Trophoblast cell (in vitro differentiated cells and primary cell): ENCODE measurements at regions not wholly inside any gene's neighbourhood (a gene's known extent, or its start where the extent isn't known, plus 50 kb on each side); places are given as distances from the start of the nearest gene placed in this dataset.

Experiments
- DNase-seq, 2 donors: peaks; one replicate each; pipeline ENCODE4 v3.0.0-alpha.2; 2016
- H2AFZ ChIP-seq: 2 replicates; pipeline ENCODE4 v1.6.1; 2013; ENCODE audit warnings: low read length, moderate library complexity, mild to moderate bottlenecking; ENCODE audit not compliant: insufficient read depth, poor library complexity
- H2AK5ac ChIP-seq: 2 replicates; pipeline ENCODE4 v1.6.1; 2013; ENCODE audit warnings: mild to moderate bottlenecking, low read length
- H2BK120ac ChIP-seq: 2 replicates; pipeline ENCODE4 v1.6.1; 2013; ENCODE audit warnings: low read length, mild to moderate bottlenecking, moderate library complexity; ENCODE audit not compliant: insufficient read depth, poor library complexity
- H2BK12ac ChIP-seq: 2 replicates; pipeline ENCODE4 v1.6.1; 2013; ENCODE audit warnings: mild to moderate bottlenecking, low read length, moderate library complexity
- H2BK5ac ChIP-seq: 2 replicates; pipeline ENCODE4 v1.6.1; 2013; ENCODE audit warnings: low read length, low read depth, moderate library complexity, mild to moderate bottlenecking; ENCODE audit not compliant: poor library complexity
- H3K14ac ChIP-seq: 2 replicates; pipeline ENCODE4 v1.6.1; 2013; ENCODE audit warnings: mild to moderate bottlenecking, low read length
- H3K18ac ChIP-seq: 2 replicates; pipeline ENCODE4 v1.6.1; 2013; ENCODE audit warnings: mild to moderate bottlenecking, low read length
- H3K23ac ChIP-seq: 2 replicates; pipeline ENCODE4 v1.6.1; 2013; ENCODE audit warnings: low read length
- H3K27ac ChIP-seq: 2 replicates; pipeline ENCODE4 v1.5.1; 2013; ENCODE audit warnings: low read depth, mild to moderate bottlenecking, inconsistent platforms, low read length, moderate library complexity
- H3K27me3 ChIP-seq: 2 replicates; pipeline ENCODE4 v1.6.1; 2013; ENCODE audit warnings: inconsistent platforms, mild to moderate bottlenecking, low read length, moderate library complexity; ENCODE audit not compliant: insufficient read depth
- H3K36me3 ChIP-seq, 2 experiments: 1 replicate in 1 of 2; 2 replicates in 1 of 2; pipeline ENCODE4 v1.6.1; 2013; ENCODE audit warnings: low read length in 2 of 2, mild to moderate bottlenecking in 2 of 2, moderate library complexity in 1 of 2; ENCODE audit not compliant: insufficient read depth in 2 of 2, control insufficient read depth in 1 of 2
- H3K4ac ChIP-seq: 2 replicates; pipeline ENCODE4 v1.6.1; 2013; ENCODE audit warnings: low read depth, mild to moderate bottlenecking, low read length, moderate library complexity
- H3K4me1 ChIP-seq, 2 experiments: 1 replicate in 1 of 2; 2 replicates in 1 of 2; pipeline ENCODE4 v1.6.1; 2013; ENCODE audit warnings: low read length in 2 of 2, mild to moderate bottlenecking in 2 of 2, moderate library complexity in 1 of 2; ENCODE audit not compliant: insufficient read depth in 2 of 2, control insufficient read depth in 1 of 2
- H3K4me2 ChIP-seq: 2 replicates; pipeline ENCODE4 v1.6.1; 2013; ENCODE audit warnings: inconsistent platforms, mild to moderate bottlenecking, low read length, moderate library complexity
- H3K4me3 ChIP-seq: 2 replicates; pipeline ENCODE4 v1.5.1; 2013; ENCODE audit warnings: mild to moderate bottlenecking, low read depth, low read length, inconsistent platforms
- H3K79me1 ChIP-seq: one replicate; pipeline ENCODE4 v1.6.1; 2013; ENCODE audit warnings: low read length
- H3K79me2 ChIP-seq: 2 replicates; pipeline ENCODE4 v1.6.1; 2013; ENCODE audit warnings: low read length, mild to moderate bottlenecking; ENCODE audit not compliant: control insufficient read depth, insufficient read depth, poor library complexity
- H3K9ac ChIP-seq: 2 replicates; pipeline ENCODE4 v1.6.1; 2013; ENCODE audit warnings: mild to moderate bottlenecking, low read length
- H3K9me3 ChIP-seq: 2 replicates; pipeline ENCODE4 v1.6.1; 2013; ENCODE audit warnings: low read depth, mild to moderate bottlenecking, control low read depth, inconsistent platforms, low read length; ENCODE audit not compliant: insufficient read depth
- H4K12ac ChIP-seq: 2 replicates; pipeline ENCODE4 v1.6.1; 2013; ENCODE audit warnings: low read depth, mild to moderate bottlenecking, low read length, moderate library complexity
- H4K8ac ChIP-seq: 2 replicates; pipeline ENCODE4 v1.6.1; 2013; ENCODE audit warnings: low read depth, mild to moderate bottlenecking, low read length, moderate library complexity
- H4K91ac ChIP-seq: one replicate; pipeline ENCODE4 v1.6.1; 2013; ENCODE audit warnings: low read depth, mild to moderate bottlenecking, low read length, moderate library complexity
- WGBS: extraction: QIAGEN DNeasy Blood & Tissue Kit; methylation state at CpG from one replicate; pipeline ENCODE4 v1.1.7; 2013; ENCODE audit warnings: missing lambda C conversion rate; ENCODE audit not compliant: insufficient read length, insufficient coverage; ENCODE audit errors: extremely low coverage; 5-methylcytosine and 5-hydroxymethylcytosine counted together

DNA sequence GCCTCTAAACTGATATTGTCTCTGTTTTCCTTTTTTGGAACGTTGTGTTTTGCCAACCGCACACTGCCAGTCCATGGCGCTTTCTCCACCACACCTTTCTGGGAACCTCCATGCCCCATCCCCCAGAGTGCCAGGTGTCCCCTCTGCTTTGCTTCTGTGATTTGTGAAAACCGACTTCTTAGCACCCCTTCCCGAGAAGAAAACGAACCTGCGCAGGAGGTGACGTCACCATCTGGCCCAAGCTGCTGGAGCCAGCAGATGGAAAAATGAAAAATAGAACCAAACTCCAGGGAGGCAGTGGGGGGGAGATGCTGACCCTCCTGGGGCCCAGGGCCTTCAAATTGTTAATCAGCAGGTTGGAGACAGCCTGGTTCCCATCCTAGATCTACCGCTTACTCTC, 103.8 kb downstream of the HTR5A start:
- no peaks in the 10 kb centered on the region for H3K79me1 ChIP-seq
- no peak overlapping the region for H3K14ac ChIP-seq
- H3K9ac ChIP-seq = no peak overlapping the region
- no peak overlapping the region for H4K8ac ChIP-seq
- no peaks in the 10 kb centered on the region for H3K36me3 ChIP-seq
- H3K4me1 ChIP-seq = no peaks in the 10 kb centered on the region
- H3K23ac ChIP-seq = no peak overlapping the region
- no peak overlapping the region for H3K18ac ChIP-seq
- H3K9me3 ChIP-seq = peaks cover 6% of the 10 kb centered on the region
- no peak overlapping the region for H3K4me2 ChIP-seq
- DNase-seq = no peak
- H2BK12ac ChIP-seq = no peak overlapping the region
- H2BK5ac ChIP-seq = no peak overlapping the region
- H3K4ac ChIP-seq = no peak overlapping the region
- no peak overlapping the region for H4K91ac ChIP-seq
- no peaks in the 10 kb centered on the region for H3K27me3 ChIP-seq
- H2AFZ ChIP-seq = no peak overlapping the region
- no CpG with 5 or more reads among the region's 9 CpGs for WGBS
- no peak overlapping the region for H3K27ac ChIP-seq
- H4K12ac ChIP-seq = no peak overlapping the region
- no peak overlapping the region for H2BK120ac ChIP-seq
- no peaks in the 10 kb centered on the region for H3K79me2 ChIP-seq
- no peak overlapping the region for H3K4me3 ChIP-seq
- no peak overlapping the region for H2AK5ac ChIP-seq

DNA sequence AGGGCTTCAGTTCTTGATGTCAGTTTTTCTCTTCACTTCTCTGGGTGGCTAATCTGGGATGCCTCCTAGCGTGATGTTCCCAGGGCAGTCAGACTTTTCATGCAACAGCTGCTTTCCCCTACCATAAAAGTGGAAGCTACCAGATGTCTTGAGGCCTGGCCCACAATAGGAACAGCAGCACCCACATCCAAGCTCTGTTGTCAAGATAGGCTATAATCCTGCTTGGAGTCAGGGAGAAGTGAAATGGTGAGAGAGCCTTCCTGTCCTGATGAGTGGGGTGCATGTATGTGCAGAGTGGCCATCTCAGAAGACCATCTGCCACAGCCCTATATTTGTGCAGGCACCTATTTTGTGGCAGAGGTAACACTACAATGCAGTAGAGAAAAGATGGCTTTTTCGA, 108.0 kb downstream of the HTR5A start:
- no peak overlapping the region for H2BK5ac ChIP-seq
- no peak overlapping the region for H2AFZ ChIP-seq
- peaks cover 15% of the 10 kb centered on the region for H3K9me3 ChIP-seq
- no peaks in the 10 kb centered on the region for H3K36me3 ChIP-seq
- no peak overlapping the region for H2BK12ac ChIP-seq
- H3K23ac ChIP-seq = no peak overlapping the region
- no peaks in the 10 kb centered on the region for H3K79me1 ChIP-seq
- no peak overlapping the region for H2AK5ac ChIP-seq
- no peak overlapping the region for H3K27ac ChIP-seq
- H4K8ac ChIP-seq = no peak overlapping the region
- H3K14ac ChIP-seq = no peak overlapping the region
- no peak overlapping the region for H3K18ac ChIP-seq
- H3K4ac ChIP-seq = no peak overlapping the region
- WGBS = no CpG with 5 or more reads among the region's 2 CpGs
- H3K4me2 ChIP-seq = no peak overlapping the region
- no peak overlapping the region for H4K91ac ChIP-seq
- H4K12ac ChIP-seq = no peak overlapping the region
- no peaks in the 10 kb centered on the region for H3K4me1 ChIP-seq
- no peaks in the 10 kb centered on the region for H3K27me3 ChIP-seq
- no peak overlapping the region for H2BK120ac ChIP-seq
- DNase-seq = no peak
- H3K9ac ChIP-seq = no peak overlapping the region
- no peaks in the 10 kb centered on the region for H3K79me2 ChIP-seq
- H3K4me3 ChIP-seq = no peak overlapping the region

DNA sequence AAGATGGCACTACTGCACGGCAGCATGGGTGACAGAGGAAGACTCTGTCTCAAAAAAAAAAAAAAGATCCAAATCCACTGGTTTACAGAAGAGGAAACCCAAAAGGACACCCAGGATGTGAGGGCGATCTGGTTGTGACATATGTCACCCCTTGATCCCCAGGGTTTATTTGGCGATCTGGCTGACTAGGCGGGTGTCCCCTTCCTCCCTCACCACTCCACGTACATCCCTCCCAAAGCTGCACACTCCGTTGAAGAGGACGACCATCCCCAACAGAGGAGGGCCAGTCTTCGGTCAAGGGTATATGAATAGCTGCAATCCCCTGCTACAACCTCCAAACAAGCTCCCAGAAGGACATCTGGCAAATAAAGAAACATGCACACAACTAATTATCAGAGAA, 111.6 kb downstream of the HTR5A start:
- no peak overlapping the region for H4K91ac ChIP-seq
- no peak overlapping the region for H2AK5ac ChIP-seq
- no peak overlapping the region for H2BK120ac ChIP-seq
- no peaks in the 10 kb centered on the region for H3K79me1 ChIP-seq
- H3K4me3 ChIP-seq = no peak overlapping the region
- no peak overlapping the region for H4K8ac ChIP-seq
- H3K9me3 ChIP-seq = peaks cover 27% of the 10 kb centered on the region
- no peak overlapping the region for H2AFZ ChIP-seq
- H3K9ac ChIP-seq = no peak overlapping the region
- H3K79me2 ChIP-seq = no peaks in the 10 kb centered on the region
- H2BK12ac ChIP-seq = no peak overlapping the region
- H3K4me2 ChIP-seq = no peak overlapping the region
- H3K36me3 ChIP-seq = no peaks in the 10 kb centered on the region
- no peak for DNase-seq
- no peak overlapping the region for H3K4ac ChIP-seq
- H2BK5ac ChIP-seq = no peak overlapping the region
- H4K12ac ChIP-seq = no peak overlapping the region
- H3K27me3 ChIP-seq = no peaks in the 10 kb centered on the region
- H3K23ac ChIP-seq = no peak overlapping the region
- no peak overlapping the region for H3K18ac ChIP-seq
- no peak overlapping the region for H3K14ac ChIP-seq
- no peak overlapping the region for H3K27ac ChIP-seq
- no peaks in the 10 kb centered on the region for H3K4me1 ChIP-seq
- no CpG with 5 or more reads among the region's 8 CpGs for WGBS

DNA sequence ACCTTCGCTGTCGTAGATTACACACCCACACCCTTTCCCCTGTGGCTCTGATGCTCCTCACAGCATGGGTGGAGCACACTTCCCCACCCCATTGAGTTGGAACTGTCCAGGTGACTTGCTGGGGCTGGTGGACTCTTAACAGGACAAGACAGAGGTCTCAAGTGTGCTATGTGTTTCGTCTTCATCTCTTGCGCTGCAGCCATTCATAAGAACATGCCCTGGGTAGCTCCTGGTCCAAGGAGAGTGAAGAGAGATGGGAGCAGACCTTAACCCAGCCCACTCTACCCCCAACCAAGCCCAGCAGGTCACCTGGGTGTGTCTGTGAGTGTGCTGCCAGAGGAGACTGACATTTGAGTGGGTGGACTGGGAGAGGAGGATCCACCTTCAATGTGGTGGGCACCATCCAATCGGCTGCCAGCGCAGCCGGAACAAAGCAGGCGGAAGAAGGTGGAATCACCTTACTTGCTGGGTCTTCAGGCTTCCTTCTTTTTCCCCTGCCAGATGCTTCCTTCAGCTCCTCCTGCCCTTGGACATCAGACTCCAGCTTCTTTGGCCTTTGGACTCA, 112.4 kb downstream of the HTR5A start:
- H3K18ac ChIP-seq = no peak overlapping the region
- H4K12ac ChIP-seq = no peak overlapping the region
- no peaks in the 10 kb centered on the region for H3K79me1 ChIP-seq
- H3K14ac ChIP-seq = no peak overlapping the region
- H3K27ac ChIP-seq = no peak overlapping the region
- no peak overlapping the region for H3K4ac ChIP-seq
- no peak overlapping the region for H3K4me2 ChIP-seq
- no peaks in the 10 kb centered on the region for H3K4me1 ChIP-seq
- no peak overlapping the region for H2AFZ ChIP-seq
- no peak for DNase-seq
- peaks cover 33% of the 10 kb centered on the region for H3K9me3 ChIP-seq
- H3K36me3 ChIP-seq = no peaks in the 10 kb centered on the region
- no peak overlapping the region for H2AK5ac ChIP-seq
- H3K27me3 ChIP-seq = no peaks in the 10 kb centered on the region
- H3K23ac ChIP-seq = no peak overlapping the region
- no peak overlapping the region for H2BK120ac ChIP-seq
- H2BK5ac ChIP-seq = no peak overlapping the region
- no peak overlapping the region for H2BK12ac ChIP-seq
- peak overlapping the region; percentile 48 for H3K4me3 ChIP-seq
- no CpG with 5 or more reads among the region's 8 CpGs for WGBS
- no peak overlapping the region for H4K8ac ChIP-seq
- no peaks in the 10 kb centered on the region for H3K79me2 ChIP-seq
- no peak overlapping the region for H3K9ac ChIP-seq
- no peak overlapping the region for H4K91ac ChIP-seq
